ENCODE measurements at regions not wholly inside any gene's neighbourhood (a gene's known extent, or its start where the extent isn't known, plus 50 kb on each side); places are given as distances from the start of the nearest gene placed in this dataset.

DNA sequence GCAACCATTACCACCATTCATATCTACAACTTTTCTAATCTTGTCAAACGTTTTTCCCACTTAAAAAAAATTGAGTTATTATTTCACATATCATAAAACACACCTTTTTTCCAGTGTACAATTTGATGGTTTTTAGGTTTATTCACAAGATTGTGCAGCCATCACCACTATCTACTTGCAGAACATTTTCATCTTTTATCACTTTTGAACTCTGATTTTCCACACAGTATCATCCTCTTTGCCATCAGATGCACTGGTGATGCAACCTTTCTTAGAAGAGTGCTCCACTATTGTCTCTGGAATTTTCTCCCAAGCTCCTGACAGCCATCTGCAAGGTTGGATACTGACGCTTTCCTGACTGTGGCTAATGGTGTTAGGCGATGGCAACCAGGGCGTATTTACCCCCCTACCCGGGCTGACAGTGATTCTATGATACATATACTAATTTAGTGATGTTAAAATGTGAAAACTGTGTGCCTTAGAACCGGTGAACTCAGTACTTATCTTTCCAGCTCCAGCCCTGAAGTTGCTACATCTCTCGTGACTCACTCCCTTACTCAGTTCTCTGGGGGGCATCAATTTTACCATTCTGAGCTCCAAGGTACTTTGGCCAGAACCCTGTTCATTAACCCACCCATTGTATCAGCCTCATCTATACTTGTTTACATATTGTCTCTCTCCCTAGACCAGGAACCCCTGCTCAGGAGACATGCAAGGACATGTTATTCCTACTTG, 105.4 kb upstream of the SPRED2 start:
- TF ChIP-seq, protein P1, sequence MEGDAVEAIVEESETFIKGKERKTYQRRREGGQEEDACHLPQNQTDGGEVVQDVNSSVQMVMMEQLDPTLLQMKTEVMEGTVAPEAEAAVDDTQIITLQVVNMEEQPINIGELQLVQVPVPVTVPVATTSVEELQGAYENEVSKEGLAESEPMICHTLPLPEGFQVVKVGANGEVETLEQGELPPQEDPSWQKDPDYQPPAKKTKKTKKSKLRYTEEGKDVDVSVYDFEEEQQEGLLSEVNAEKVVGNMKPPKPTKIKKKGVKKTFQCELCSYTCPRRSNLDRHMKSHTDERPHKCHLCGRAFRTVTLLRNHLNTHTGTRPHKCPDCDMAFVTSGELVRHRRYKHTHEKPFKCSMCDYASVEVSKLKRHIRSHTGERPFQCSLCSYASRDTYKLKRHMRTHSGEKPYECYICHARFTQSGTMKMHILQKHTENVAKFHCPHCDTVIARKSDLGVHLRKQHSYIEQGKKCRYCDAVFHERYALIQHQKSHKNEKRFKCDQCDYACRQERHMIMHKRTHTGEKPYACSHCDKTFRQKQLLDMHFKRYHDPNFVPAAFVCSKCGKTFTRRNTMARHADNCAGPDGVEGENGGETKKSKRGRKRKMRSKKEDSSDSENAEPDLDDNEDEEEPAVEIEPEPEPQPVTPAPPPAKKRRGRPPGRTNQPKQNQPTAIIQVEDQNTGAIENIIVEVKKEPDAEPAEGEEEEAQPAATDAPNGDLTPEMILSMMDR (IDR thresholded peaks at IDR 0.05): no peak
- TF ChIP-seq EZH2 (IDR thresholded peaks at IDR 0.05; ENCODE audit: borderline replicate concordance, insufficient read depth, low read depth, low read length, poor library complexity, severe bottlenecking): no peak

Data from B cell (primary cell).